ENCODE measurements at regions not wholly inside any gene's neighbourhood (a gene's known extent, or its start where the extent isn't known, plus 50 kb on each side); places are given as distances from the start of the nearest gene placed in this dataset.

DNA sequence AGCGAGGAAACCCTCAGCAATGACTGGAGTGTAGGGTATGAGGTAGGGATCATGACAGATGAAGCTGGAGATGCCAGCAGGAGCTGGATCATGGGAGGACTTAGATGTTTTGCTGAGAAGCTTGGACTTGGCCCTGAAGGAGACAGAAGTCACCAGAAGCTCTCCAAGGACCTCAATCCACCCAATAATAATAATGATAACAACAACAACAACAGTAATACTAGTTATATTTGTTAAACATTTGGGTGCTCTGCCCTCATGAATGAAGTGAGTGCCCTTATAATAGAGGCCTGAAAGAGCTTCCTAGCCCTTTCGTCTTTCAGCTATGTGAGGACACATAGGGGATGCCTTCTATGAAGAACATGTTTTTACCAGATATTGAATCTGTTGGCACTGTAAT, 163.9 kb downstream of the DDX1 start:
- TF ChIP-seq, protein P1, sequence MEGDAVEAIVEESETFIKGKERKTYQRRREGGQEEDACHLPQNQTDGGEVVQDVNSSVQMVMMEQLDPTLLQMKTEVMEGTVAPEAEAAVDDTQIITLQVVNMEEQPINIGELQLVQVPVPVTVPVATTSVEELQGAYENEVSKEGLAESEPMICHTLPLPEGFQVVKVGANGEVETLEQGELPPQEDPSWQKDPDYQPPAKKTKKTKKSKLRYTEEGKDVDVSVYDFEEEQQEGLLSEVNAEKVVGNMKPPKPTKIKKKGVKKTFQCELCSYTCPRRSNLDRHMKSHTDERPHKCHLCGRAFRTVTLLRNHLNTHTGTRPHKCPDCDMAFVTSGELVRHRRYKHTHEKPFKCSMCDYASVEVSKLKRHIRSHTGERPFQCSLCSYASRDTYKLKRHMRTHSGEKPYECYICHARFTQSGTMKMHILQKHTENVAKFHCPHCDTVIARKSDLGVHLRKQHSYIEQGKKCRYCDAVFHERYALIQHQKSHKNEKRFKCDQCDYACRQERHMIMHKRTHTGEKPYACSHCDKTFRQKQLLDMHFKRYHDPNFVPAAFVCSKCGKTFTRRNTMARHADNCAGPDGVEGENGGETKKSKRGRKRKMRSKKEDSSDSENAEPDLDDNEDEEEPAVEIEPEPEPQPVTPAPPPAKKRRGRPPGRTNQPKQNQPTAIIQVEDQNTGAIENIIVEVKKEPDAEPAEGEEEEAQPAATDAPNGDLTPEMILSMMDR (IDR thresholded peaks at IDR 0.05): no peak
- TF ChIP-seq EP300 (IDR thresholded peaks at IDR 0.05; ENCODE audit: low read depth) (no peak), POLR2AphosphoS5 (IDR thresholded peaks at IDR 0.05) (no peak)

Data from transverse colon (tissue), 4 donors.